Endodermal cell (in vitro differentiated cells): ENCODE measurements at regions not wholly inside any gene's neighbourhood (a gene's known extent, or its start where the extent isn't known, plus 50 kb on each side); places are given as distances from the start of the nearest gene placed in this dataset.

ENCODE experiments used
- DNase-seq: peaks from one replicate; pipeline ENCODE4 v3.0.0-alpha.2; 2017
- H3K27ac ChIP-seq: 2 replicates; pipeline ENCODE4 v1.5.1; 2013; ENCODE audit warnings: mild to moderate bottlenecking, low read depth, low read length, moderate library complexity
- H3K27me3 ChIP-seq: 2 replicates; pipeline ENCODE4 v1.6.1; 2013; ENCODE audit warnings: mild to moderate bottlenecking, low read length, moderate library complexity; ENCODE audit not compliant: insufficient read depth, control insufficient read depth, poor library complexity, severe bottlenecking
- H3K36me3 ChIP-seq: 2 replicates; pipeline ENCODE4 v1.7.0; 2013; ENCODE audit warnings: mild to moderate bottlenecking, low read length, moderate library complexity; ENCODE audit not compliant: control insufficient read depth, insufficient read depth
- H3K4me1 ChIP-seq: one replicate; pipeline ENCODE4 v1.7.0; 2013; ENCODE audit warnings: low read length; ENCODE audit not compliant: control insufficient read depth, insufficient read depth
- H3K4me3 ChIP-seq: 2 replicates; pipeline ENCODE4 v1.5.1; 2013; ENCODE audit warnings: mild to moderate bottlenecking, low read length, moderate library complexity
- H3K9ac ChIP-seq: 2 replicates; pipeline ENCODE4 v1.6.1; 2013; ENCODE audit warnings: mild to moderate bottlenecking, low read length, moderate library complexity; ENCODE audit not compliant: poor library complexity, severe bottlenecking; ENCODE audit errors: extremely low read depth
- H3K9me3 ChIP-seq: 2 replicates; pipeline ENCODE4 v1.6.1; 2013; ENCODE audit warnings: mild to moderate bottlenecking, low read length, moderate library complexity; ENCODE audit not compliant: control insufficient read depth
- H3K27ac Mint-ChIP-seq: 2 replicates; pipeline ENCODE4 v1.8.0; 2020; ENCODE audit warnings: mixed read lengths
- H3K27me3 Mint-ChIP-seq: 2 replicates; pipeline ENCODE4 v1.8.0; 2021; ENCODE audit warnings: mild to moderate bottlenecking, mixed read lengths; ENCODE audit not compliant: insufficient read depth
- H3K36me3 Mint-ChIP-seq: 2 replicates; pipeline ENCODE4 v1.8.0; 2020; ENCODE audit warnings: low read depth, mixed read lengths
- H3K4me1 Mint-ChIP-seq: 2 replicates; pipeline ENCODE4 v1.8.0; 2020; ENCODE audit warnings: mixed read lengths
- H3K4me3 Mint-ChIP-seq: 2 replicates; pipeline ENCODE4 v1.8.0; 2020; ENCODE audit warnings: mild to moderate bottlenecking, moderate library complexity, mixed read lengths
- H3K9me3 Mint-ChIP-seq: 2 replicates; pipeline ENCODE4 v1.8.0; 2020; ENCODE audit warnings: mild to moderate bottlenecking, mixed read lengths
- WGBS, 2 experiments: methylation state at CpG; one replicate each; pipeline versions ENCODE4 v1.1.5 to v1.1.7; 2013; ENCODE audit warnings: missing lambda C conversion rate in 2 of 2, mixed read lengths in 1 of 2; ENCODE audit not compliant: insufficient coverage in 1 of 2, insufficient read length in 1 of 2; 5-methylcytosine and 5-hydroxymethylcytosine counted together
- TF ChIP-seq, protein P1 (sequence below): fragments of 200-600 bp; sonication (generic); conservative IDR thresholded peaks from 2 replicates; pipeline ENCODE4 v1.5.0; 2021; ENCODE audit warnings: antibody characterized with exemption, mild to moderate bottlenecking

DNA sequence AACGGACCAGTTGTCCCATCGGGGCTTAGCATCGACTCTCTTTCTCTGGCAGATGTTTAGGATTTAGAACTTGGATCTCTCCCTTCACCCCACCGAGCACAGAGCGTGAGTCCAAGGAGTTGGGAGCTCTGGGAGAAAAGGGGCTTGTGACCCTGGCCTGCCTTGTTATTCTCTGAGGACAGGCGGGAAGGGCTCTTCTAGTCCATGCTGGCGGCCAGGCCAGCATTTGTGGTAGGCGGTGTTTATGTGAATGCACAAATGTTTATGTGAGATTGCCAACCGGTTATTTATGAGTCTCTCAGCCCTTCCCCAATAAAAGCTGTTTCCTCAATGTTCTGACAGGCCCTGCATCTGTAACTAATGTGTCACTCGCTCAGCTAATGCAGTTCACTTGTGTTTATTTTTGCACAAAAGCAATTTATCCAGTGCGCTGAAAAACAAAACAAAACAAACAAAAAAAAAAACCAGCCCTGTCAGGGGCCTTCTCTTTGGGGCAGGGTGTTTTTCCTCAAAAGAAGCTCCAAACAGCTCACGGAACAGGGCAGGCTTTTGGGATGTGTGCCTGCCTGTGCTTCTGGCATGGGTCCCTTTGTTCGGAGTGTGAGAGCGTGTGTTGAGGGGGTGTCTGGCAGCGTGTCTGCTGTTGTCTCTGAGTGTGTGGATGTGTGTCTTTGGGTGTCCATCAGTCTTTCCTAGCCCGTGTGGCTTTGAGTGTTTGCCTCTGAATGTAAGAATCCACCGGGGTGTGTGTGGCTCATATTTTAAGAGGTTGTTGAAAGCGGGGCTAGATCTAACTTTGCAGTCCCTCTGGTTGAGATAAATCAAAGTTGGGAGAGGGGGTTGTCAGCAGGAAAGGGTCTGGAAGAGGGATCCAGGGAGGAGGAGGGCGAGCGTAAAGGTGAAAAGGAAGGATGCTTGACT lies 52.8 kb upstream of the HAAO start:
- Mint-ChIP-seq H3K27me3 (no peaks in the 10 kb centered on the region), H3K9me3 (no peaks in the 10 kb centered on the region), H3K4me1 (peaks cover 7% of the 10 kb centered on the region), H3K36me3 (no peaks in the 10 kb centered on the region), H3K27ac (no peak overlapping the region), H3K4me3 (no peak overlapping the region)
- H3K4me3 ChIP-seq: no peak overlapping the region
- H3K9me3 ChIP-seq: no peaks in the 10 kb centered on the region
- no peaks in the 10 kb centered on the region for H3K36me3 ChIP-seq
- no peaks in the 10 kb centered on the region for H3K4me1 ChIP-seq
- TF ChIP-seq, protein P1, sequence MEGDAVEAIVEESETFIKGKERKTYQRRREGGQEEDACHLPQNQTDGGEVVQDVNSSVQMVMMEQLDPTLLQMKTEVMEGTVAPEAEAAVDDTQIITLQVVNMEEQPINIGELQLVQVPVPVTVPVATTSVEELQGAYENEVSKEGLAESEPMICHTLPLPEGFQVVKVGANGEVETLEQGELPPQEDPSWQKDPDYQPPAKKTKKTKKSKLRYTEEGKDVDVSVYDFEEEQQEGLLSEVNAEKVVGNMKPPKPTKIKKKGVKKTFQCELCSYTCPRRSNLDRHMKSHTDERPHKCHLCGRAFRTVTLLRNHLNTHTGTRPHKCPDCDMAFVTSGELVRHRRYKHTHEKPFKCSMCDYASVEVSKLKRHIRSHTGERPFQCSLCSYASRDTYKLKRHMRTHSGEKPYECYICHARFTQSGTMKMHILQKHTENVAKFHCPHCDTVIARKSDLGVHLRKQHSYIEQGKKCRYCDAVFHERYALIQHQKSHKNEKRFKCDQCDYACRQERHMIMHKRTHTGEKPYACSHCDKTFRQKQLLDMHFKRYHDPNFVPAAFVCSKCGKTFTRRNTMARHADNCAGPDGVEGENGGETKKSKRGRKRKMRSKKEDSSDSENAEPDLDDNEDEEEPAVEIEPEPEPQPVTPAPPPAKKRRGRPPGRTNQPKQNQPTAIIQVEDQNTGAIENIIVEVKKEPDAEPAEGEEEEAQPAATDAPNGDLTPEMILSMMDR: no peak
- H3K9ac ChIP-seq: no peak overlapping the region
- H3K27ac ChIP-seq: no peak overlapping the region
- H3K27me3 ChIP-seq: no peaks in the 10 kb centered on the region
- 86 to 87% methylated on average over 9 to 20 of the region's 20 CpGs for WGBS, 2 experiments
- peak; percentile 38 for DNase-seq

DNA sequence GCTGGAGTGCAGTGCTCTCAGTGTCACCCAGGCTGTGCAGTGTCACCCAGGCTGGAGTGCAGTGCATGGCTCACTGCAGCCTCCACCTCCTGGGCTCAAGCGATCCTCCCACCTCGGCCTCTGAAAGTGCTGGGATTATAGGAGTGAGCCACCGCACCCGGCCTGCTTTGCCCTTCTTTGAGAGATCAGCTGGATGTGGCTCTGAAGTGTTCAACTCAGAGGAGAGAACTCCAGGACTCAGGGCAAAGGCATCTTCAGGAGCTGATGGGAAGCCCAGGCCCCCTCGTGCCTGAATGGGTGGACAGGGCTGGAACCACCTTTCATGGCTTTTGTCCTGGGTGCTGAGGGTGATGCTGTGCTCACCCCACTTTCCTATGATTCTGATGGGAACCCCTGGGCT lies 52.0 kb upstream of the HAAO start:
- no peak overlapping the region for H3K4me3 ChIP-seq
- H3K27ac Mint-ChIP-seq: no peak overlapping the region
- TF ChIP-seq, protein P1: no peak
- H3K4me3 Mint-ChIP-seq: no peak overlapping the region
- H3K27ac ChIP-seq: no peak overlapping the region
- H3K4me1 ChIP-seq: no peaks in the 10 kb centered on the region
- H3K36me3 Mint-ChIP-seq: no peaks in the 10 kb centered on the region
- 93 to 98% methylated on average over 5 of the region's 5 CpGs for WGBS, 2 experiments
- no peaks in the 10 kb centered on the region for H3K9me3 Mint-ChIP-seq
- H3K4me1 Mint-ChIP-seq: peaks cover 7% of the 10 kb centered on the region
- H3K9ac ChIP-seq: no peak overlapping the region
- no peaks in the 10 kb centered on the region for H3K27me3 Mint-ChIP-seq
- no peaks in the 10 kb centered on the region for H3K9me3 ChIP-seq
- no peaks in the 10 kb centered on the region for H3K27me3 ChIP-seq
- no peaks in the 10 kb centered on the region for H3K36me3 ChIP-seq
- DNase-seq: peak; percentile 20

GRCh38 chr2:42843611-42844010 lies 51.2 kb upstream of the HAAO start:
- no peak for DNase-seq
- TF ChIP-seq, protein P1: no peak

More at GRCh38 chr2:42843611-42844010, 51.2 kb upstream of the HAAO start:
- Mint-ChIP-seq H3K27me3 (no peaks in the 10 kb centered on the region), H3K9me3 (no peaks in the 10 kb centered on the region), H3K4me1 (peaks cover 7% of the 10 kb centered on the region), H3K27ac (no peak overlapping the region), H3K36me3 (no peaks in the 10 kb centered on the region), H3K4me3 (no peak overlapping the region)
- Histone ChIP-seq H3K4me3 (no peak overlapping the region), H3K9me3 (no peaks in the 10 kb centered on the region), H3K27me3 (no peaks in the 10 kb centered on the region), H3K27ac (no peak overlapping the region), H3K9ac (no peak overlapping the region), H3K4me1 (no peaks in the 10 kb centered on the region), H3K36me3 (no peaks in the 10 kb centered on the region)
